Caco-2 (cell line): ENCODE measurements at regions not wholly inside any gene's neighbourhood (a gene's known extent, or its start where the extent isn't known, plus 50 kb on each side); places are given as distances from the start of the nearest gene placed in this dataset.

Source experiments
- BruUV-seq: library from RNA; stranded (reverse); fragments of 400-500 nt; replicated peaks from 2 replicates; lab custom pipeline; 2021; lab: Mats Ljungman, UMichigan
- CTCF ChIA-PET: fragments of 300-600 bp; sonication (Branson Sonifier 250); formaldehyde crosslinking; loops from one replicate; lab custom pipeline; 2022; ENCODE audit warnings: antibody characterized with exemption; lab: Charles Lee
- POLR2A ChIA-PET: fragments of 300-600 bp; sonication (Branson Sonifier 250); formaldehyde crosslinking; loops from one replicate; lab custom pipeline; 2022; ENCODE audit warnings: antibody characterized with exemption; lab: Charles Lee
- DNase-seq, 2 experiments: peaks; one replicate each; pipeline versions ENCODE4 v3.0.0 to v3.0.0-alpha.2; 2020 to 2022
- H3K27me3 ChIP-seq: replicated peaks from 2 replicates; pipeline ENCODE4 v1.6.0; 2011; ENCODE audit warnings: low read length; ENCODE audit not compliant: control insufficient read depth, insufficient read depth
- H3K36me3 ChIP-seq: 2 replicates; pipeline ENCODE4 v1.5.1; 2011; ENCODE audit warnings: low read length; ENCODE audit not compliant: control insufficient read depth, insufficient read depth
- H3K4me1 ChIP-seq: fragments of 250-450 bp; sonication (Bioruptor Pico); 2 replicates; pipeline ENCODE4 v1.5.1; 2020; ENCODE audit warnings: mild to moderate bottlenecking
- H3K4me3 ChIP-seq: 2 replicates; pipeline ENCODE4 v1.5.1; 2011; ENCODE audit warnings: low read depth, mild to moderate bottlenecking, control low read depth, low read length
- H3K9me3 ChIP-seq: fragments of 250-450 bp; sonication (Bioruptor Pico); 2 replicates; pipeline ENCODE4 v1.5.1; 2020; ENCODE audit warnings: mild to moderate bottlenecking, moderate library complexity
- H3K27ac Mint-ChIP-seq: one replicate; pipeline ENCODE4 v1.8.0; 2022; ENCODE audit warnings: mixed read lengths; ENCODE audit not compliant: unreplicated experiment
- H3K27me3 Mint-ChIP-seq: one replicate; pipeline ENCODE4 v1.8.0; 2022; ENCODE audit warnings: mixed read lengths; ENCODE audit not compliant: insufficient read depth, unreplicated experiment
- H3K36me3 Mint-ChIP-seq: one replicate; pipeline ENCODE4 v1.8.0; 2022; ENCODE audit warnings: mild to moderate bottlenecking, mixed read lengths; ENCODE audit not compliant: insufficient read depth, unreplicated experiment
- H3K4me1 Mint-ChIP-seq: one replicate; pipeline ENCODE4 v1.8.0; 2022; ENCODE audit warnings: low read depth, mixed read lengths; ENCODE audit not compliant: unreplicated experiment
- H3K4me3 Mint-ChIP-seq: one replicate; pipeline ENCODE4 v1.8.0; 2022; ENCODE audit warnings: mild to moderate bottlenecking, moderate library complexity, mixed read lengths; ENCODE audit not compliant: unreplicated experiment
- H3K9me3 Mint-ChIP-seq: one replicate; pipeline ENCODE4 v1.8.0; 2022; ENCODE audit warnings: mixed read lengths; ENCODE audit not compliant: unreplicated experiment
- CTCF ChIP-seq, 2 experiments: fragments of 200-600 bp in 1 of 2; IDR thresholded peaks; 1 replicate in 1 of 2; 2 replicates in 1 of 2; pipeline versions ENCODE4 v1.5.1 to v1.8.0; 2011 to 2022; ENCODE audit warnings: antibody characterized with exemption in 1 of 2, control low read depth in 1 of 2, inconsistent platforms in 1 of 2, low read depth in 1 of 2, low read length in 1 of 2, mild to moderate bottlenecking in 1 of 2, moderate library complexity in 1 of 2; ENCODE audit not compliant: insufficient read depth in 1 of 2, severe bottlenecking in 1 of 2, unreplicated experiment in 1 of 2
- intact Hi-C: fragments of 100-400 bp; cut with micrococcal nuclease; formaldehyde crosslinking; loops from one replicate; pipeline ENCODE4 v1.10.0; 2022; ENCODE audit not compliant: unreplicated experiment

GRCh38 chr11:32163557-32163956, 72.7 kb downstream of the RCN1 start:
- Histone ChIP-seq H3K9me3 (no peaks in the 10 kb centered on the region), H3K27me3 (no peaks in the 10 kb centered on the region), H3K4me3 (no peak overlapping the region), H3K36me3 (no peaks in the 10 kb centered on the region), H3K4me1 (no peaks in the 10 kb centered on the region)
- Mint-ChIP-seq H3K27ac (no peak overlapping the region), H3K9me3 (no peaks in the 10 kb centered on the region), H3K36me3 (no peaks in the 10 kb centered on the region), H3K4me1 (no peaks in the 10 kb centered on the region), H3K4me3 (no peak overlapping the region), H3K27me3 (peaks cover 13% of the 10 kb centered on the region)
- POLR2A ChIA-PET = no interaction called here
- intact Hi-C loops = no loop called here
- CTCF ChIA-PET = no interaction called here
- TF ChIP-seq CTCF (IDR thresholded peaks at IDR 0.05; ENCODE audit: insufficient read depth in 1 of 2, low read depth in 1 of 2, low read length in 1 of 2, severe bottlenecking in 1 of 2, unreplicated experiment in 1 of 2) = no peak
- BruUV-seq = no TSS peak
- no peak for DNase-seq

- Histone ChIP-seq H3K36me3 (no peaks in the 10 kb centered on the region), H3K27me3 (no peaks in the 10 kb centered on the region; the same call in 1 of the 2 replicates), H3K4me3 (no peak overlapping the region), H3K4me1 (no peaks in the 10 kb centered on the region), H3K9me3 (no peaks in the 10 kb centered on the region)
- no TSS peak for BruUV-seq
- no peak for TF ChIP-seq CTCF (IDR thresholded peaks at IDR 0.05; ENCODE audit: insufficient read depth in 1 of 2, low read depth in 1 of 2, low read length in 1 of 2, severe bottlenecking in 1 of 2, unreplicated experiment in 1 of 2)
- H3K36me3 Mint-ChIP-seq = no peaks in the 10 kb centered on the region
- DNase-seq = no peak
- no peak overlapping the region for H3K4me3 Mint-ChIP-seq
- CTCF ChIA-PET = no interaction called here
- peaks cover 16% of the 10 kb centered on the region for H3K27me3 Mint-ChIP-seq
- intact Hi-C loops = no loop called here
- no peaks in the 10 kb centered on the region for H3K4me1 Mint-ChIP-seq
- POLR2A ChIA-PET = no interaction called here
- no peak overlapping the region for H3K27ac Mint-ChIP-seq
- no peaks in the 10 kb centered on the region for H3K9me3 Mint-ChIP-seq
Measured at GRCh38 chr11:32164836-32165235, 74.0 kb downstream of the RCN1 start.

GRCh38 chr11:32168924-32169323, 78.0 kb downstream of the RCN1 start:
- intact Hi-C loops = no loop called here
- DNase-seq = no peak
- Mint-ChIP-seq H3K36me3 (no peaks in the 10 kb centered on the region), H3K4me3 (no peak overlapping the region), H3K4me1 (no peaks in the 10 kb centered on the region), H3K27me3 (peaks cover 23% of the 10 kb centered on the region), H3K9me3 (no peaks in the 10 kb centered on the region), H3K27ac (no peak overlapping the region)
- no peaks in the 10 kb centered on the region; the same call in 1 of the 2 replicates for H3K27me3 ChIP-seq
- H3K9me3 ChIP-seq = no peaks in the 10 kb centered on the region
- no peaks in the 10 kb centered on the region for H3K36me3 ChIP-seq
- no peaks in the 10 kb centered on the region for H3K4me1 ChIP-seq
- BruUV-seq = no TSS peak
- POLR2A ChIA-PET = no interaction called here
- CTCF ChIA-PET = no interaction called here
- H3K4me3 ChIP-seq = no peak overlapping the region
- no peak for TF ChIP-seq CTCF (IDR thresholded peaks at IDR 0.05; ENCODE audit: insufficient read depth in 1 of 2, low read depth in 1 of 2, low read length in 1 of 2, severe bottlenecking in 1 of 2, unreplicated experiment in 1 of 2)
